NB4 (cell line): ENCODE measurements at regions not wholly inside any gene's neighbourhood (a gene's known extent, or its start where the extent isn't known, plus 50 kb on each side); places are given as distances from the start of the nearest gene placed in this dataset.

Experiments
- DNase-seq: peaks from one replicate; pipeline ENCODE4 v3.0.0; 2010; ENCODE audit warnings: low read depth
- H3K4me3 ChIP-seq: one replicate; pipeline ENCODE4 v1.5.1; 2011; ENCODE audit warnings: mild to moderate bottlenecking, low read depth, low read length, moderate library complexity
- MYC ChIP-seq: IDR thresholded peaks from 2 replicates; pipeline ENCODE4 v1.6.1; 2011; ENCODE audit warnings: low read depth, low read length
- POLR2A ChIP-seq: IDR thresholded peaks from 2 replicates; pipeline ENCODE4 v1.6.1; 2011; ENCODE audit warnings: mild to moderate bottlenecking; ENCODE audit not compliant: insufficient read length; ENCODE audit errors: extremely low read depth
- TF ChIP-seq, protein P1 (sequence below): IDR thresholded peaks from 2 replicates; pipeline ENCODE4 v1.6.1; 2011; ENCODE audit warnings: low read depth, low read length
- TF ChIP-seq, protein P2 (sequence below): IDR thresholded peaks from one replicate; pipeline ENCODE4 v1.5.1; 2012; ENCODE audit warnings: low read depth, low read length

DNA sequence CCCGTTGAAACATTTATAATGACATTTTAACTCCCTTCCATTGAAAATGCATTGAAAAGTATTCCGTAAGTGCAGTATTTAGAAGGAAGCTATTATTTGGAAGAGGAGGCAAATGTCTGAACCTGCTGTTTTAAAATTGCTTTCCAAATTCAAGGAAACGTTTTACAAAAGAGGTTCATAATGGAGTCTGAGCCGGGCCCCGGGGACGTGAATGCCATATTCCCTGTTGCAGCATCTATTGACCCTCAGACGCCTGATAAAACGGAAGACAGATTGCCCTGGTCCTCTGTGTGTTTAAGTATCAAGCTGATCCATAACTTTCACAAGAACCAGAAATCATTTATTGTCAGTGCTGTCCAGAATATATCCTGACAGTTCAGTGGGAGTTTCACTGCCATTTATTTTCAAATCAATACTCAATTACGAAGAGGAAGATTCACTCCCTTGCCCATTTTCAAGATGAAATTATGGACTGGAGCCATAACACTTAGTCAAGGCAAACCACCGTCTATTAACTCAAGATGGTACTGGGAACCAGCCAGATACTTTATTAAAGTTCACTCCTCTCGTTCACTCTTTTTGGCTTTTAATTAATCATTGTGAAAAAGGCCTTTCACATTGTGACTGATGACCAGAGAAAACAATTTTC is 435.7 kb upstream of the PFKP start:
- no peak overlapping the region for H3K4me3 ChIP-seq
- DNase-seq: no peak
- no peak for TF ChIP-seq MYC
- TF ChIP-seq, protein P1, sequence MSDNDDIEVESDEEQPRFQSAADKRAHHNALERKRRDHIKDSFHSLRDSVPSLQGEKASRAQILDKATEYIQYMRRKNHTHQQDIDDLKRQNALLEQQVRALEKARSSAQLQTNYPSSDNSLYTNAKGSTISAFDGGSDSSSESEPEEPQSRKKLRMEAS: no peak
- no peak for TF ChIP-seq POLR2A
- TF ChIP-seq, protein P2, sequence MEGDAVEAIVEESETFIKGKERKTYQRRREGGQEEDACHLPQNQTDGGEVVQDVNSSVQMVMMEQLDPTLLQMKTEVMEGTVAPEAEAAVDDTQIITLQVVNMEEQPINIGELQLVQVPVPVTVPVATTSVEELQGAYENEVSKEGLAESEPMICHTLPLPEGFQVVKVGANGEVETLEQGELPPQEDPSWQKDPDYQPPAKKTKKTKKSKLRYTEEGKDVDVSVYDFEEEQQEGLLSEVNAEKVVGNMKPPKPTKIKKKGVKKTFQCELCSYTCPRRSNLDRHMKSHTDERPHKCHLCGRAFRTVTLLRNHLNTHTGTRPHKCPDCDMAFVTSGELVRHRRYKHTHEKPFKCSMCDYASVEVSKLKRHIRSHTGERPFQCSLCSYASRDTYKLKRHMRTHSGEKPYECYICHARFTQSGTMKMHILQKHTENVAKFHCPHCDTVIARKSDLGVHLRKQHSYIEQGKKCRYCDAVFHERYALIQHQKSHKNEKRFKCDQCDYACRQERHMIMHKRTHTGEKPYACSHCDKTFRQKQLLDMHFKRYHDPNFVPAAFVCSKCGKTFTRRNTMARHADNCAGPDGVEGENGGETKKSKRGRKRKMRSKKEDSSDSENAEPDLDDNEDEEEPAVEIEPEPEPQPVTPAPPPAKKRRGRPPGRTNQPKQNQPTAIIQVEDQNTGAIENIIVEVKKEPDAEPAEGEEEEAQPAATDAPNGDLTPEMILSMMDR: no peak

DNA sequence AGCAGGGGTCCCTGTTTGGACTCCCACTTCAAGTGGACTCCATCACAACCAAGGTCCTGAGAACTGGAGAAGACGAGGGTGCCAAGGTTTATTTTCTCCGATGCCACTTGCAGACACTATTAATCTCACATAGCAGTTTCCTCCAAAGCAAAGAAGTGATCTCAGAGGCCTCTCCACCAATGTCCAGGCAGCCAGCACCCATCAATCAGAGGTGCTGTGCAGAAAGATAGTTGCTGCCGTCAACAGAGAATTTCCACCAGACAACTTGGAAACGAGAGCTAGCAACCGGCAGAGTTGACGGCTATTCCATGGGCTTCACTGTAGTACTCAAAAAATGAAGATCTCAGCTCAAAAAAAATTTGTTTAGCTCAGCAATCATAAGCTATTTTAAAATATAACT is 438.6 kb upstream of the PFKP start:
- H3K4me3 ChIP-seq: no peak overlapping the region
- DNase-seq: no peak
- TF ChIP-seq MYC: no peak
- TF ChIP-seq POLR2A: no peak
- TF ChIP-seq, protein P1: no peak
- TF ChIP-seq, protein P2: no peak

DNA sequence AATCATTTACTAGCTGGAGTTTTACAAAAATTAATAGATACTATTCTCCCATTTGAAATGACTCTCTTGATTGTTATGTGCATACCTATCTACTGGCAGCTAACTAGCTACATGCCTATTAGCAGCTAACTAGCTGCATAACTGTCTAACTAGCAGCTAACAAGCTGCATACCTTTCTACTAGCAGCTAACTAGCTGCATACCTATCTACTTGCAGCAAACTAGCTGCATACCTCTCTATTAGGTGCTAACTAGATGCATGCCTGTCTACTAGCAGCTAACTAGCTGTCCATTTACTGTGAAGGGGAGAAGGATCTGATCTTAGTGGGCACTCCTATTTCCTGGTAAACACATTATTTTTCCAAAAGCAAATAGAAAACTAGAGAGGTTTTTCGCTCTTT is 439.4 kb upstream of the PFKP start:
- TF ChIP-seq, protein P1: no peak
- TF ChIP-seq POLR2A (no peak), MYC (no peak)
- TF ChIP-seq, protein P2: no peak
- no peak overlapping the region for H3K4me3 ChIP-seq
- no peak for DNase-seq

DNA sequence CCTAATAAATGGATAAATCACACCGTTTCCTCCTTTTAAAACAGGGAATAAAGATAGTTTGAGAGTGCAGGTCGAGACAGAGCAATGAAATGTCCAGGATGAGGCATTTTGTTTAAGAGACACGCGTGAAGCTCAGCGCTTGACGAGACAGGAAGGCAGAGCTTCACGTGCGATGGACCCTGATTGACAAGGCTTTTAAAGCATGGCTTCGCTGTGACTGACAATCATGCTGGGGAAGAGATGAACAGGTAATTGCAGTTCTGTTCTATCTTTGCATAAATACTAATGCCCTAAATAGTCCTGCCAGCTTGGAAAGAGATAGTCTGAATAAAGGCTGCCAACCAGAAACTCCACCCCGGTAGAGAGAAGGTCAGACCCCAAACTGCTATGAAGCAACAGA is 442.3 kb upstream of the PFKP start:
- DNase-seq: no peak
- H3K4me3 ChIP-seq: no peak overlapping the region
- TF ChIP-seq MYC: no peak
- TF ChIP-seq, protein P1: no peak
- TF ChIP-seq, protein P2: no peak
- TF ChIP-seq POLR2A: no peak

DNA sequence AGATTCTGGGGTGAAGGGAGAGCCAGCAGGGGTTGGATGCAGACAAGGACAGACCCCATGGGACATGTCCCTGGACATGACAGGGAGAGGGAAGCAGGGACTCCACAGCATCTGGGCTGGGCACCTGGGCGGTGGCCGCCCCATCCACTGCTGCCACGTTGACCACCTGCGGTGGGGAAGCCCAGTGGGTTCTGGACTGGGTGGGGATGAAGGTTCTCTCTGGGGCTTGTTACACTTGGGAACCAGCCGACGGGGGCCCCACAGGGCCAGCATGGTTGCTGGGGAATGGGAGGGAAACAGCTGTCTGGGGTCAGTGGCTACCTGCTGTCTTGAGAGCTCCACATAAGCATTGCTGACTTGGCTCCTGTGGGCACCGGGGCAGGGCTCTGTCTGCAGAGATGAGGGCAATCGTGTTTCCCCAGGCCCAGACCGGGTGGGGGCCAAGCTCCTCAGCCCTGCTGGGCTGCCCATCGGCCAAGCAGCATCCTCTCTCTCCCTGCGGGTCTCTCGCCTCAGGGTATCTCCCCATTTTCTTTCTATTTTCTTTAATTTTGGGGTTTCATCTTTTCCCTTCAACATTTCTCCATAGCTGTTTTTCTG is 443.6 kb upstream of the PFKP start:
- no peak for DNase-seq
- no peak for TF ChIP-seq MYC
- no peak for TF ChIP-seq POLR2A
- TF ChIP-seq, protein P1: no peak
- TF ChIP-seq, protein P2: no peak
- H3K4me3 ChIP-seq: no peak overlapping the region
